ENCODE measurements at regions not wholly inside any gene's neighbourhood (a gene's known extent, or its start where the extent isn't known, plus 50 kb on each side); places are given as distances from the start of the nearest gene placed in this dataset.

DNA sequence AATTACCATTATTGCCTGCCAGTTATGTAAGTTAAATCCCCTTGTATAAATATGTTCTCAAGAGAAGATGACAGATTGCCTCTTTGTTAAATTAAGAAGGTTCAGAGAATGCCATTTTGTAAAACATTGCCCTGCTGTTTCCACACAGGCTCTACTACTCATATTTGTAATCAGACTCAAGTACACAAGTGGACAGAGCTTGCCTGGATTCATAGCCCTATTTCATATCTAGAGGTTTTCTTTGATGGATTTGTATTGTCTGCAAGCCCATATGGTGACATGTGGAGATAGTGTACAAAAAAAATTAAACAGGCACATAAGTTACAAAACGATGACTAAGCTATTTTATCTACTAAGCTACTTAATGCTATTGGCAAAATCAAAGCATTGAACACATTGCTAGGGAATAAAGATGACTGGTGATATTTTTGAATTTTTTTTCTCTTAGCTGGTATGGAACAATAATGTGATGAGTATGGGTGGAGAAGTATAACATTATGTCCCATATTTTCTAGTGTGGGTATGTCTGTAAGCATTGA is 1286.6 kb upstream of the ALCAM start:
- TF ChIP-seq, protein P1, sequence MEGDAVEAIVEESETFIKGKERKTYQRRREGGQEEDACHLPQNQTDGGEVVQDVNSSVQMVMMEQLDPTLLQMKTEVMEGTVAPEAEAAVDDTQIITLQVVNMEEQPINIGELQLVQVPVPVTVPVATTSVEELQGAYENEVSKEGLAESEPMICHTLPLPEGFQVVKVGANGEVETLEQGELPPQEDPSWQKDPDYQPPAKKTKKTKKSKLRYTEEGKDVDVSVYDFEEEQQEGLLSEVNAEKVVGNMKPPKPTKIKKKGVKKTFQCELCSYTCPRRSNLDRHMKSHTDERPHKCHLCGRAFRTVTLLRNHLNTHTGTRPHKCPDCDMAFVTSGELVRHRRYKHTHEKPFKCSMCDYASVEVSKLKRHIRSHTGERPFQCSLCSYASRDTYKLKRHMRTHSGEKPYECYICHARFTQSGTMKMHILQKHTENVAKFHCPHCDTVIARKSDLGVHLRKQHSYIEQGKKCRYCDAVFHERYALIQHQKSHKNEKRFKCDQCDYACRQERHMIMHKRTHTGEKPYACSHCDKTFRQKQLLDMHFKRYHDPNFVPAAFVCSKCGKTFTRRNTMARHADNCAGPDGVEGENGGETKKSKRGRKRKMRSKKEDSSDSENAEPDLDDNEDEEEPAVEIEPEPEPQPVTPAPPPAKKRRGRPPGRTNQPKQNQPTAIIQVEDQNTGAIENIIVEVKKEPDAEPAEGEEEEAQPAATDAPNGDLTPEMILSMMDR (IDR thresholded peaks at IDR 0.05 in 2 of 3, conservative IDR thresholded peaks at IDR 0.05 in 1 of 3; ENCODE audit: control insufficient read depth in 2 of 3, extremely low read depth in 1 of 3, insufficient read depth in 1 of 3, low read depth in 3 of 3, low read length in 3 of 3): no peak
- TF ChIP-seq TCF7 (IDR thresholded peaks at IDR 0.05; ENCODE audit: borderline replicate concordance) (no peak), CREB1 (IDR thresholded peaks at IDR 0.05; ENCODE audit: low read depth) (no peak), IKZF1 (conservative IDR thresholded peaks at IDR 0.05) (no peak)
